ENCODE measurements at regions not wholly inside any gene's neighbourhood (a gene's known extent, or its start where the extent isn't known, plus 50 kb on each side); places are given as distances from the start of the nearest gene placed in this dataset.

GRCh38 chr2:111705239-111705638 lies 178.8 kb downstream of the ANAPC1 start:
- no peak for DNase-seq

GRCh38 chr2:111705711-111706336 lies 178.2 kb downstream of the ANAPC1 start:
- no peak for DNase-seq

- DNase-seq = no peak
These were observed 177.5 kb downstream of the ANAPC1 start for GRCh38 chr2:111706481-111707001.

DNA sequence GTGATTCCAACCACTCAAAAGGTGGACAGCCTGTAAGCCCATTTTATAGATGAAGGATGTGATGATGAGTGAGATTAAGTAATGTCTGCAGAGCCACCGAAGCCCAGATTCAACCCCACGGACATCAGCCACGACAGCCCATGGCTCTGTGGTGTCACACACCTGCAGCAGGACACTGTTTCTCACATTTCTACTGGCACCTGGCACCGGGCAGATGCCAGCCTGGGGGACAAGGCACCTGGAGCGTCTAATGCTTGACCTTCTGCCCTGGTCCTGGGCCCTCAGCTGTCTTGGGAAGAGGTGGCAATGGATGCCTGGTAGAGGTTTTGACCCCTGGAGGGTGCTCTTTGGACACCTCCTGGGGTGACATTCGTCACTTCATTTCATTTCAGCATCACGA lies 176.3 kb downstream of the ANAPC1 start:
- no peak for DNase-seq

- DNase-seq = no peak
These were observed 175.4 kb downstream of the ANAPC1 start for GRCh38 chr2:111708476-111709180.

DNA sequence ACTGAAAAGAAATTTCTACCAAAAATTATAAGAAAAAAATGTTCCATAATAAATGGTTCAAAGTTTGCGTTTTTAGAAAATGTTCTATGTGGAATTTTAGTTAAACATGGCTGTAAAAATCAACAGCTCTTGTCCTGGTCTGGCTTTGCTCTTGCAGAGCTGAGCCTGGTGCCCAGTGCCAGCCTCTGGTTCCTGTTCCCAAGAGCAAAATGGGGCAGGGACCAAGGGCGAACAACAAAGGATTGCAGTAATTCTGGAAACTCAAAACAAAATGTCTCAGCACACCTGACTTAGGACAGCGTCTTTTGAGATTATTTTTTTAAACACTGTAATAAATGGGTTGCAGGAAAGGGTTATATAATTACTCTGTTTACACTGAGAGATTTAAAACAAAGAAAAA lies 174.7 kb downstream of the ANAPC1 start:
- DNase-seq = no peak

DNA sequence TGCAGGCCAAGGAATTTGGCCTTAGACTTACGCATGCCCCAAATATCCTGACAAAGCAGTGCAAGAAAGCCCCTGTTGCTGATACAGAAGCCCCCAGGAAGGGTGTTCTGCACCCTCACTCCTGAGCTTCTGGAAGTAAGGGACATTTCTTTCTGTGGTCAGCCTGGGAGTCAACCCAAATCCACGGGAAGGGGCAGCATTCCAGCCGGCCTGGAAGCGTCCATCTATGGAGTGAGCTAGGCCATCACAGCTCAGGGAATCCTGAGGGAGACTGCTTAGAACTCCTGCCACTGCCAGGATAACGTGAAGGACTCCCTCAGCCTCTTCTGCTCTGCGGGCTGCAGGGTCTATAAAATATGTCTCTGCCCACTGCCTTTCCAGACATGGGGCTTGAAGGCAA lies 173.9 kb downstream of the ANAPC1 start:
- no peak for DNase-seq

GRCh38 chr2:111710613-111711012 lies 173.4 kb downstream of the ANAPC1 start:
- DNase-seq = no peak

DNA sequence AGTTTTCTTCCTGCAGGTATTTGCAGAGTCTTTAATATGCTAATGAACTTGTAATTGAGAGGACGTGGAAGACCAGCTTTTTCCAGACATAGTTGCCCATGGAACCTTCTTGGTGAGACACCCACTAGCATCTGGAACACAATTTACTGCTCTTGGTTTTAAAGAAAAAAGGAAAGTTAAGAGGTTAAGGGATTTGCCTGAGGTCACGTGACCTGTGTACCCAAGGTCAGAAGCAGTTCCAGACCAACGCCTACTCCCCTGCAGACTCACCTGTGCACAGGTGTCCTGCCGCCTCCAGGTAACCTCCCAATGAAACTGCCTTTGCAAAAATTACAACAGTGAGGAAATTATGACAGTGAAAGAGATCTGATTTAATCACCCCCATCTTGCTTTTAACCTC lies 172.7 kb downstream of the ANAPC1 start:
- no peak for DNase-seq

DNA sequence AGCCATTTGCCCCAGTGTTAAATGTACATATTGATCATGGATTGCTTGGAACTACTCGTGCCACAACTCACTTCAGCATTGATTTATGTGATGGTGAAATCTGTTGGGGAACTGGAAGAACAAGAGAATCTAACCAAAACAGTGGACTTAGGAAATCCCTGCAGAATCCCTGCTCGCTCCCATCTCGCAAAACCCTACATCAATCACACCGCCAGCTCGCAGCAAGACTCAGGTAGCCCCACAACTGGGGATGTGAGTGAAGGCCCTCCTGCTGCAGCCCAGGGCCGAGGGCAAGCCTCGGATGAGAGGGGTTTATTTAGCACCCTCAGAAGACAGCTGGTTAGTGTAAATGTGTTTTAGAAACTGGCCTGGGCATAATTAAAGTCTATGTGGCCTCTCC lies 171.6 kb downstream of the ANAPC1 start:
- no peak for DNase-seq

DNA sequence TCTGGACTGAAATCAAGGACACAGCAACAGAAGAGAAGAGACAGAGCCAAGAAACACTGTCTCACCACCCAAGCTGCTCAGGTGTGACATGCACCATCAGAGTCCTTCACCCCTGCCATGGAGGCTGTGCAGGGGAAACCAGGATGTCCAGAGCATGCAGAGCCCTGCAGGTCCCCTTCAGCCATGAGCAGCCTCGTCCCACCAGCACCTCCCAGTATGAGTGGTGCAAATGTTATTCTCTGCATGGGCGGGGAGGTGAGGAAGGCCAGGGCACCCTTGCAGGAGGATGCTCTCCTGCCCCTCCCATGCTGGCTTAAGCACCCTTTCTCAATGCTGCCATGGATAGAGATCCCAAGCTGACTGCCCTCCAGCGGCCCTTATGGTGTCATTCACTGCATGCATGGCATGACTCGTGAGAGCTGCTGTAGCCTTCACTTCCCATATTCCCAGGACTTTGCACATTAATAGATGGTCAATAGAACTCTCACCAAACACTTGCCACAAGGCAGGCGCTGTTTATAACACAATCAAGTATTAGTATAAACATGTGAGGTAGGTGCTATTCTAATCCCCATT lies 171.0 kb downstream of the ANAPC1 start:
- no peak for DNase-seq

DNA sequence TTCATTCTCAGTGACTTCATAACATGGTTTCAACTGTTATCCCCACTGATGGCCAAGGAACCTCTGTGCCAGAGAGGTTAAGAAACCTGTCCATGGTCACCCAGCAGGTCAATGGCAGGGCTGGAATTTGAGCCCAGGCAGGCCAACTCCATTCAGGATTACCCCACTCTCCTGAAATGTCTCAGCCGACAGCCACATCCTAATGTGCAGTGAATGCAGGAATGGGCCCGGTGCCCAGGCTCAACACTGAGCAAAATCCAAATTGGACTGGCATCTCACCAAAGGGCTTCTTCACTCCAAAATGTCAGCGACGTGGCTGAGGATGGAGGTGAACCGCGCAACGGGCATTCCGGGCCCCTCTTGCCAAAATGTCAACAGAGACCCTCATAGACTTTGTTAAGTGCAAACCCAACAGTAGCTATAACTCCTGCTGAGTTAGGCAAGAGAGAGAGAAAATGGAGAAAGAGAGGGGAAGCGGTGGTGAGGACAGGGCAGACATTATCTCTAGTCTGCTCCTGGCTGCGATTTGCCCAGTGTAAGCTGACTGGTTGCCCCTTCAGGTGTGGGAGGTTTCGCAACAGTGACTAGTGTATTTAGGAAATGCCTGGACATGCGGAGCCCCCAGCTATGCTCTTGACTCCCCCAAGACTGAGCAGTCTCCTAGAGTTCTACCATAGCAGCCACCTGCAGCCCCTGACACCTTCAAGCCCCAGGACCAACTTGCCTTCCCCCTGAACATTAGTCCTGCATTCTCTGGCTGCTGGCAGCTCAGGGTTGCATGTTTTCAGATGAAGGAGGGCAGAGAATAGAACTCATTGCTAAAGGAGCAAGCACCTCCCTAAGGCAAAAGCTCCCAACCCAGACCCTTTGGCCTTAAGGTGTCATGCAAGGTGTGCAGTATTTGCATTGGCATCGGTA lies 167.7 kb downstream of the ANAPC1 start:
- no peak for DNase-seq

DNA sequence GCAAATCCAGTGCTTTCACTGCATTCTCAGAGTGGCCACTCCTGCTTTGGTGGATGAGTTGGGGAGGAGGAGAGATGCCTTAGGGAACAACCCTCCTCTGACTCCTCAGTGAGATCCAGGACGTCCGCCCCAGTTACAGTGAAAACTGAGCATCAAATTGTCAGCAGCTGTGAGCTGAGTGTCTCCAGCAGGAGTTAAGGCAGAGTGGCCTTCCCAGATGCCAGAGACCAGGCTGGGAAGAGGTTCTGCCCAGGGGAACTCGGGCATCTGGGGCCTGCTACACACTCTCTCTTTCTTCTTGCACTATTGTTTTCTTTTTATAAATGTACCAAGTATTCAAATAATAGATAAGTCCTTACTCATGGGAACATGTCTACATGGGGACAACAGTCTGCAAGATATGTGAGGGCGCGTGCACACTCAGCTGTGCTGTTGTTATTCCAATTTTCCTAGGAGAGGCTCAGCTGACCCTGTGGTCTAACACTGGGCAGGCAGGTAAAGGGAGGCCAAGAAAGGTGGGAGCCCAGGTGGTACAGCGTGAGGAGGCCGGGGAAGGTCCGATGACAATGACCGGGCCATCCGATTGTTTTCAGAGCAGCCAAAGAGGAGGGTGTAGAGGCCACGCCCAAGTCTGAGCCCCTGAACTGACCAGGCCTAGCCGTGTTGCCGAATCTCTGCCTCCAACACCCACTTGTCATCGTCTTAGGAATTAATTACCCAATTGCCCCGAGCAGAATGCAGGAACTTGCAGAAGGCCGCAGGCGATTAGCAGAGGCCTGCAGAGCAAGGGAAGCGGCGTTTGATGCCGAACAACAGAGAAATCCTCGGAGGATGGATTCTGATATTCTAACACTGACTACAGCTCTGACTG lies 166.9 kb downstream of the ANAPC1 start:
- no peak for DNase-seq

Measured in NCI-H1930 (cell line).